GM21367 (cell line): ENCODE measurements at regions not wholly inside any gene's neighbourhood (a gene's known extent, or its start where the extent isn't known, plus 50 kb on each side); places are given as distances from the start of the nearest gene placed in this dataset.
"Not testable (repeated sequence)": the region's sequence is repeated elsewhere in the genome, so short reads cannot be mapped to it uniquely, and the experiment has no call there.

Experiments used
- ATAC-seq: cut with Tn5 transposase; IDR thresholded peaks from one replicate; pipeline ENCODE4 v1.9.1; 2021; ENCODE audit not compliant: unreplicated experiment

- ATAC-seq: no peak
Observed at GRCh38 chr11:26896719-26897118, 97.2 kb upstream of the FIBIN start.

GRCh38 chr11:26898799-26899198, 95.1 kb upstream of the FIBIN start:
- ATAC-seq: no peak

GRCh38 chr11:26901162-26901561, 92.8 kb upstream of the FIBIN start:
- no peak for ATAC-seq

- ATAC-seq: no peak
Observed at GRCh38 chr11:26904132-26904531, 89.8 kb upstream of the FIBIN start.

GRCh38 chr11:26904801-26905200, 89.1 kb upstream of the FIBIN start:
- no peak for ATAC-seq

GRCh38 chr11:26905368-26905767, 88.5 kb upstream of the FIBIN start:
- no peak for ATAC-seq

- no peak for ATAC-seq
Observed at GRCh38 chr11:26909515-26909914, 84.4 kb upstream of the FIBIN start.

- no peak for ATAC-seq
Observed at GRCh38 chr11:26909991-26910591, 83.8 kb upstream of the FIBIN start.

- peak; percentile 65 for ATAC-seq
Observed at GRCh38 chr11:26914968-26915367, 78.9 kb upstream of the FIBIN start.

- no peak for ATAC-seq
Observed at GRCh38 chr11:26916805-26917204, 77.1 kb upstream of the FIBIN start.

GRCh38 chr11:26928582-26928981, 65.3 kb upstream of the FIBIN start:
- ATAC-seq: no peak

- ATAC-seq: no peak
Observed at GRCh38 chr11:26929806-26930517, 64.0 kb upstream of the FIBIN start.

GRCh38 chr11:26930518-26931247, 63.2 kb upstream of the FIBIN start:
- no peak for ATAC-seq

GRCh38 chr11:26931248-26931631, 62.7 kb upstream of the FIBIN start:
- no peak for ATAC-seq

- no peak for ATAC-seq
Observed at GRCh38 chr11:26931881-26932280, 62.0 kb upstream of the FIBIN start.

GRCh38 chr11:26936109-26936508, 57.8 kb upstream of the FIBIN start:
- no peak for ATAC-seq

- no peak for ATAC-seq
Observed at GRCh38 chr11:26937386-26937785, 56.5 kb upstream of the FIBIN start.

- not testable (repeated sequence) for ATAC-seq
Observed at GRCh38 chr11:26940501-26940900, 53.4 kb upstream of the FIBIN start.

GRCh38 chr11:26942356-26942755, 51.6 kb upstream of the FIBIN start:
- ATAC-seq: no peak

- ATAC-seq: no peak
Observed at GRCh38 chr11:26943636-26944035, 50.3 kb upstream of the FIBIN start.
